Stimulated activated naive CD4-positive, alpha-beta T cell treated with Interleukin-2 at 50 U/mL for 16 hours (primary cell): ENCODE measurements at regions not wholly inside any gene's neighbourhood (a gene's known extent, or its start where the extent isn't known, plus 50 kb on each side); places are given as distances from the start of the nearest gene placed in this dataset.
"Not testable (repeated sequence)": the region's sequence is repeated elsewhere in the genome, so short reads cannot be mapped to it uniquely, and the experiment has no call there.

Experiments used
- DNase-seq: peaks from one replicate; lab custom pipeline; 2025; lab: John Stamatoyannopoulos, UW

DNA sequence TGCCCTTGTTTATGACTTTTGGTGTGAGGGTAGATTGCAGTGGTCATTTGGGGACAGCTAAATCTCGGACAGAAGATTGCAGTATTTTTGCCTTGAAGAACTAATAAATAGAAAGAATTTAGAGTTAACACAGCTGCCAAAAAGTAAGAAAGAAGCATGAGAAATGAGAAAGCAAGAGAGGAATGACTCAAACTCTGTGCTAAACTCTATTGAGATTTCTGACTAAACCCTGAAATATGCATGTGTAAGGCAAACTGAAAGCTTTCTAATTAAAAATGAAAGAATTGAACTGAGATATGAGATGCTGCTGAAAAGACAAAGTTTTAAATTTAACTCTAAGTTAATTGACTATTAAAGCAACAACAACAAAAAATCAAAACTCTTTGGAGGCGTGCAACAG lies 791.3 kb downstream of the RAB28 start:
- DNase-seq, result no peak

DNA sequence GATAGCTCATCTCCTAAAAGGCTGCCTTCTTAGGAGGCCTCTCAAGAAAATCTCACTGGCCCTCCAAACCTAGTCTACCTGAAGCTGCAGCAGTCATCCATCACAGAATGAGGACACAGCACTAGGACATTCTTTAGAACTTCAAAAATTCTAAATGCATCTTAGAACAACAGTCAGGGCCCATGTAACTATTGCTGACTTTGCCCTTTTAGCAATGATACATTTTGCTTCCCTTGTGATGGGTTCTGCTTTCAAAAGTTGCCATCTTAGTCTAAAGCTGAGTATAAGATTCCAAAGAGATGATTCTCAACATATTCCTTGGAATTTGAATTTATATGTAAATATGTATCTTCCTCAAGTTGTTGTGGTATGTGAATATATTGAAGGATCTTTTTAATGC lies 793.0 kb downstream of the RAB28 start:
- DNase-seq, result no peak

DNA sequence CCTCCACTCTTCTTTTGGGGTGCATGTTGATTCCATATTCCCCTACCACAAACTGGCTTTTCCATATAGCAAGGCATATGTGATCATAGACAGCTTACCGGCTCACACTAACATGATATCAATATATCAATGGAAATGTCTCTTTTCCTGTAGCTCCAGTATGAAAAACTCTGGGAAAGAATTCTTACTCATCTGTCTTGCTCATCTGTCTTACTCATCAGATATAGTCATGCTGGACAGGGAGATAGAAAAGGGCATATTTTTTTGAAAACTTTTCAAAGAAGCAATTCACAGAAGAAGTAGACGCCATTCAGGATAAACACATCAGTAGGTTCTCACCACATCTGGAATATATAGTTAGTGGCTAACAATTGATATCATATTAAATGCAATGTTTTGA lies 794.7 kb downstream of the RAB28 start:
- DNase-seq, result no peak

GRCh38 chr4:12679217-12679616 lies 804.9 kb downstream of the RAB28 start:
- DNase-seq, result no peak

GRCh38 chr4:12674184-12674583 lies 810.0 kb downstream of the RAB28 start:
- no peak for DNase-seq

DNA sequence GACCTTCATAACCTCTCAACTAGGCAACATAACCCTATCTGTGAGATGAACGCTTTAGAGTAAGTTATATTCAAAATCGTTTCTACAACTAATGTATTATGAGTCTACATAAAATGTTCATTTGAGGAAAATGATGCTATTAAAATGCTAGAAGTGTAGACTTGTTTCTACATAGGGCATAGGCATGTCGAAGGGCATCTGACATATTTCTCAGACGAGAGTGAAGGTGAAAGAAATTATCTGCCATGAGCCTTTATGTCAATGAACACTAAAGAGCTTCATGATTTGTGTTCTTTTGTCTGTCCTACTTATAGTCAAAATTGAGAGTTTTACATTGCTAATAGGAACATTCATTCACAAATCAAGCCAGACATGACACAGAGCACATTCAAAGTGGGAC lies 811.8 kb downstream of the RAB28 start:
- no peak for DNase-seq

- DNase-seq, result no peak
Measured at GRCh38 chr4:12658146-12658545, 826.0 kb downstream of the RAB28 start.

DNA sequence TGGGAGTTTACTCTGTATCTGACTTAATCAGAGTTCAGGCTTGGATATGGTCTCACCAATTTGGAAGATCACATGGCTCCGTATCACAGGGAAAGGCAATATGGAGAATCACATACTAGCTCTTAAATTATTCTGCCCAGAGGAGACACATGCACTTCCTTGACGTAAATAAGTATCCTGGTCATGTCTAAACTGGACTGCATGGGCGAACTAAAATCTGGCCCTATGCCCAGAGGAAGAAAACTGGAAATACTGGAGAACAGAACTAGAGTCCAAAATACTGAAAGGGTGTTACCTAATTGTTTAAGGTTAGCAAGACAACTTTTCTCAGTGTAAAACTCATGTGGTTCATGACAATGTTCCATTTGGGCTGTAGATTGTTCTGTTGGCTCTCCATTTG lies 832.3 kb downstream of the RAB28 start:
- no peak for DNase-seq

DNA sequence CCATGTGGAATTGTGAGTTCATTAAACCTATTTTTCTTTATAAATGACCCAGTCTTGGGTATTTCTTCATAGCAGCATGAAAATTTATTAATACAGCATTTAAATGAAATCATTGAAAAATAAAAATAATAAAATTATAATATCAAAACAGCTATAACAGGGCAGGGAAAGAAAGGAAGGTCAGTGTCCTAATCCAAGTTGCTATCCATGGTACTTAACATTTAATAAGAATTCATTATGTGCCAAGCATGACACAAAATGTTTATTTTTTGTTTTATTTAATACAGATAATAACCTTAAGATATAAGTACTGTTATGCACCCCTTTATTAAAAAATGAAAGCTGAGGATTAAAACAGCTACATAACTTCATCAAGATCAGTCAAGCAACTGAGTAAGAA lies 838.4 kb downstream of the RAB28 start:
- DNase-seq, result no peak

GRCh38 chr4:12644261-12644660 lies 839.9 kb downstream of the RAB28 start:
- no peak for DNase-seq

- no peak for DNase-seq
Measured at GRCh38 chr4:12636191-12636590, 847.9 kb downstream of the RAB28 start.

DNA sequence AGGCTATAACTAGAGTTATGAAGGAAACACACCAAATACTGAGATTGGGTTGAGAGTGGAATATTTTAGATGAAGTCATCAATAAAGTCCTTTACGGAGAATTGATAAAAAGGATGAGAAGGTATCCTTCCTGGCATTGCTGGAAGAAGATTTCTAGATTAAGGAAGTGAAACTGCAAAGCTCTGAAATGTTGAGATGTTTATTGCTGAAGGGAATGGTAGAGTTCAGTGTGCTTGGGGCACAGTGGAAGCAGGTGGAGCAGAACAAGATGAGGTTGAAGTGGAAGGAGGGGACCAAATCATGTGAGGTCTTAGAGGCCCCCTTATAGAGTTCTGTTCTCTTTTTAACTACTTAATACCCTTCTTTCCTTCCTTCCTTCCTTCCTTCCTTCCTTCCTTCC lies 848.5 kb downstream of the RAB28 start:
- no peak for DNase-seq

- DNase-seq, result peak; percentile 53
Measured at GRCh38 chr4:12633053-12633651, 851.0 kb downstream of the RAB28 start.

DNA sequence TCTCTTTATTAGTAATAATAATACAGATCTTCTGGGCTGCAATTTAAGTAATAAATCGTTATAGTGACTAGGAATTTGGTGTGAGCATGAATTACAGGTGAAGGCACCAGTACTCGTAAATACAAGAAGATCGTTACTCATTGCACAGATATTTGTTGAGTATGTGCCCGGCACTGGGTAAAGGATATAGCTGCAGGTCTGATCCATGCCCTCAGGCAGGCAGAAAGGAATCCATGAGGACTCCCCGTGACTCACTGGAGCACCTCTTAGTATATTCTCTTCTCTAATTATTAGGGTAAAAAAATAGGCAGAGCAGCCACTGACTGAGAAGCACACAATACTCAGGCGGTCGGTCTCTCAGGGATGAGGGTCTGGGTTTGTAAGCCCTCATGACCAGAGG lies 868.3 kb downstream of the RAB28 start:
- no peak for DNase-seq

DNA sequence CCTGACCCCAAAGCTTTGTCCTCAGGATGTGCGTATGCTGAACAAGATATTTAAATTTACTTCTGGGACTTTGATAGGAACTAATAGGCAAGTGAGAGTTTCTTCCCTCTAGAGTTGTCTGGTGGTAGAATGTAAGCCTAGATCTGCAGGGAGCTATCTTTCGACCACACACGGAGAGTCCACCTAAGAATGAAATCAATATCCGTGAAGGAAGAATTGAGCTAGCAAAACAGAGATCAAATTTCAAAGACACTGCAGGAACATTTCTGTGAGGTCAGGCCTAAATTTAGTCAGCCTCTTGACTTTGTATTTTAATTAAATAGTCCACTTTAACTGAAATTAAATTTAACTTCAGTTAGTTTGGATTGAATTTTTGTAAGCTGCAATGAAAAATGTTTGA lies 871.3 kb downstream of the RAB28 start:
- DNase-seq, result no peak

- not testable (repeated sequence) for DNase-seq
Measured at GRCh38 chr4:12609212-12609875, 874.8 kb downstream of the RAB28 start.

DNA sequence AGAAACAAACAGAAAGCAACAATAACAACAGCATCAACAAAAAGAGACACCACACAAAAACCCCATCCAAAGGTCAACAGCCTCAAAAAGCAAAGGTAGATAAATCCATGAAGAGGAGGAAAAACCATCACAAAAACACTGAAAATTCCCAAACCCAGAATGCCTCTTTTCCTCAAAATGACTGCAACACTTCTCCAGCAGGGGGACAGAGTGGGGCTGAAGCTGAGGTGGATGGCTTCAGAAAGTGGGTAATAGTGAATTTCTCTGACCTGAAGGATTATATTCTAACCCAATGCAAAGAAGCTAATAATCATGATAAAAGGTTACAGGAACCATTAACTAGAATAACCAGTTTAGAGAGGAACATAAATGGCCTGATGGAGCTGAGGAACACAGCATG lies 888.2 kb downstream of the RAB28 start:
- no peak for DNase-seq

GRCh38 chr4:12595489-12595888 lies 888.7 kb downstream of the RAB28 start:
- DNase-seq, result no peak

GRCh38 chr4:12588582-12588981 lies 895.6 kb downstream of the RAB28 start:
- no peak for DNase-seq

DNA sequence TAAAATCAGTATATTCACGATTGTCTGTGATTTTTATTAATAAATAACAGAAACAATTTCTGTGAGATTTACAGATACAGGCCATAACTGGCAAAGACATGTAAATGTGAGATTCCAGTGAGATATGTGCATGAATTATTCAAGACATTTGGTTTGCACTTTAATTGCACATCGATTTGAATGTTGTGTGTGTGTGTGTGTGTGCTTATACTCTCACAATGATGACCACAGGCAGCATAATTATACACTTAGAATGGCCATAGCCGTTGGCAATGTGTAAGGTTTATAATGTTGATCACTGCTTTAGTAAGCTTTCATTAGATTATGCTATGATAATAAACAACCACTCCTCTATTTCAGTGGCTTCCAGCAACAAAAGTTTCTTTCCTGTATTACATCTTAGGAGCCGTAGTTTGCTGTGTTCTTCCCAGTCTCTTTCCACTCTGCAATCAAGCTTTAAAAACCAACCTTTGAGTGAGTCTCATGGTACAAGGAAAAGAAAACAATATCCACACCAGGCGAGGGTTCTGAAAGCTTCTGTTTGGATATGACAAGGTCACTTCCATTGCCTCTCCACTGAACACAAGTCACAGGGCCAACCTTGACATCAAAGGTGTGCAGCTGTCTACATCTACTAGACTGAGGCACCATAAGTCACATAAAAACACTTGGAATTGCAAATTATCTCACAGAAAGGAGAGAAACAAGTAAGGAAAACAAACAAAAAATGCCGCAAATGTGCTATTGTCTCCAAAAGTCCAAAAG lies 897.7 kb downstream of the RAB28 start:
- DNase-seq, result no peak

DNA sequence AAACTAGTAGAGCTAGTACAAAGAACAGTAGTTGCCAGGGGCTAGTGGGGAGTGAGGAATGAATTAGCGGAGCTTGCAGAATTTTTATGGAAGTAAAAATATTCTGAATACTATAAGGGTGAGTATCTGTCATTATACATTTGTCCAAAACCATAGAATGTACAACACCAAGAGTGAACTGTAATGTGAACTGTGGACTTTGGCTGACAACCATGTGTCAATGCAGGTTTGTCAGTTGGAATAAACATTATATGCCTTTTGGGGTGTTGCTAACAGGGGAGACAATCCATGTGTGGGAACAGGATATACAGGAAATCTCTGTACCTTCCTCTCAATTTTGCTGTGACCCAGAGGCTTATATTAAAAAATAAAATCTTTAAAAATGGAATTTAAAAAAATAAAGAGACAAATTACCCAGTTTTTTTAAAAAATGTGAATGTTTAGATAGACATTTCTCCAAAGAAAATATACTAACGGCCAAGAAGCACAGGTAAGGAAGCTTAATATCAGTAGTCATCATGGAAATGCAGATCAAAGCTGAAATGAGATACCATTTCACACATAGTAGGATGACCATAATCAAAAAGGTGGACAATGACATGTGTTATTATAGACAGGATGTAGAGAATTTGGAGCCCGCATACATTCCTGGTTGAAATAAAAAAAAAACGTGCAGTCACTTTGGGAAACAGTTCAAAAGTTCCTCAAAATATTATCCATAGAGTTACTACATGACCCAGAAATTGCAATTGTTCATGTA lies 899.8 kb downstream of the RAB28 start:
- DNase-seq, result no peak

DNA sequence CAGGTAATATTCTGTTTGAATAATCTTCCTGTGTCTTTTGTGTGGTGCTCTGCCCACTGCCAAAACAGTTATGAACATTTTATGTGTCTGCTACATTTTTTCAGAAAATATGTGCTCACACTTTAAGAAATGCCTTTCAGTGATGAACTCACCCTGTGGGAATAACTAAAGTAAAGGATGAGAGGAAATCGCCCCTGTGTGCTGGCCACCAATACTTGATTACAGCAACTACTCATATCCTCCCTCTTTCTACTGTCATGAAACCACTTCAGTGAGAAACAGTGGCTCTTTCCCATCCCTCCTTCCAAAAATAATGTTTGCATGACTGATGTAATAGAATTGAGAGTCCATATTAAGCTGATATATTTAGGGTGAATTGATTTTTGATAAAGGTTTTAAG lies 900.9 kb downstream of the RAB28 start:
- DNase-seq, result no peak

DNA sequence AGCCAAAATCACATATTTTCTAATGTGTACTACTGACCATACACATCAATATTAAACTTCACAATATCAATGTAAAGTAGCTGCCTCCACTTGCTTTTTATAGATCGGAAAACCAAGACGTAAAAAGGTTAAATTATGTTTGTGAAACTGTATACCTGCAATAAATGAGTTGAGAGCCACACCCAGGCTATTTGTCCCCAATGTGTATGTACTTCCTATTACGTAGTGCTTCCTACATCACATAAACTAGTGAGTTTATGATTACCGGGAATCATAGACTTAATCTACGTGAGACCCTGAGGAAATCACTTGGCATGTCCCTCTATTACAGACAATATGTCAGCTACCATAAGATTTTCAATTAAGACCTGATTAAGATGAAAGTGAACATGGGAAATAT lies 903.4 kb downstream of the RAB28 start:
- no peak for DNase-seq
